RWPE2 (cell line): ENCODE measurements at regions not wholly inside any gene's neighbourhood (a gene's known extent, or its start where the extent isn't known, plus 50 kb on each side); places are given as distances from the start of the nearest gene placed in this dataset.
"Not testable (repeated sequence)": the region's sequence is repeated elsewhere in the genome, so short reads cannot be mapped to it uniquely, and the experiment has no call there.

ENCODE experiments used
- ATAC-seq: fragments of 200-7000 bp; cut with Tn5 transposase; 3 replicates; pipeline ENCODE4 v1.9.1; 2021; ENCODE audit warnings: low read depth
- DNase-seq: peaks from one replicate; pipeline ENCODE4 v3.0.0-alpha.2; 2020; ENCODE audit warnings: low spot score
- H3K27ac ChIP-seq: fragments of 450-650 bp; 2 replicates; pipeline ENCODE4 v1.5.1; 2017; ENCODE audit warnings: mild to moderate bottlenecking; ENCODE audit not compliant: poor library complexity, severe bottlenecking
- H3K27me3 ChIP-seq: fragments of 250-450 bp; sonication (Bioruptor Pico); 2 replicates; pipeline ENCODE4 v1.5.1; 2021; ENCODE audit warnings: mild to moderate bottlenecking, moderate library complexity; ENCODE audit not compliant: insufficient read depth, poor library complexity, severe bottlenecking
- H3K36me3 ChIP-seq: fragments of 250-450 bp; sonication (Bioruptor Pico); 2 replicates; pipeline ENCODE4 v1.5.1; 2020; ENCODE audit warnings: low read depth, mild to moderate bottlenecking, moderate library complexity
- H3K4me1 ChIP-seq: fragments of 250-450 bp; sonication (Bioruptor Pico); 2 replicates; pipeline ENCODE4 v1.5.1; 2021; ENCODE audit warnings: mild to moderate bottlenecking, moderate library complexity; ENCODE audit not compliant: insufficient read depth, poor library complexity, severe bottlenecking
- H3K4me3 ChIP-seq: fragments of 250-450 bp; sonication (Bioruptor Pico); 2 replicates; pipeline ENCODE4 v1.5.1; 2021; ENCODE audit warnings: mild to moderate bottlenecking, moderate library complexity; ENCODE audit not compliant: severe bottlenecking
- H3K9me3 ChIP-seq: fragments of 250-450 bp; sonication (Bioruptor Pico); 2 replicates; pipeline ENCODE4 v1.5.1; 2021; ENCODE audit warnings: mild to moderate bottlenecking, moderate library complexity; ENCODE audit not compliant: severe bottlenecking
- TF ChIP-seq, protein P1 (sequence below): fragments of 450-650 bp; IDR thresholded peaks from one replicate; pipeline ENCODE4 v1.5.1; 2017; ENCODE audit warnings: mild to moderate bottlenecking, moderate library complexity; ENCODE audit not compliant: poor library complexity, severe bottlenecking

DNA sequence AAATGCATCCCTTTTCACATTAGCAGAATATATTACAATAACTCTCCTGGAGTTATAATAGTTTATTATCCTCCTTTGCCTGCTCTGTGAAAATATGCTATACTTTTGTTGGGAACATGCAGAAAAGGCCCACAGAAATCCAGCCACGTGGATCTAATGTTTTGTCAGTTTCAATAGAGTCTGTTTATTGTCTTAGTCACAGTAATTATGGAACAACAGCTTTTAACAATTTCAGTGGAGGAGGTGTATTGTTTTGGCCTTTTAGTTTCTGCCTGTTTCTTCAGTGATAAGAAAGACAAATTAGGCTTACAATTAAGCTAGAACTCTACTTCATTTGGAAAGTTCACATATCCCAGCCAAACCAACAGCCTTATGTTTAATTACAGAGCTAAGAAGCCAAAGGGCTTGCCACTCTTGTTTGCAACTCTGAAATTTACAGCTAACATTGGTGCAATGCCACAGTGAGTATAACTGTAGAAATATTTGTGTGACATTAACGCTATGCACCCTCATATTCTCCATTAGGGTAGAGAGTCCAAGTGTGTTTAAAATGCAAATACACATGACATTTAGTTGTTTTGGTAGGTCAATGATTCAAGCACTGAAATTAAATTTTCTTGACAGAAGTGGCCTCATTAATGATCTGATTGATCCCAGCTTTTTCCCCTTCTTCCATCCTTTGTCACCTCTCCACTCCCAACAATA, 175.8 kb downstream of the USP46 start:
- H3K27ac ChIP-seq = no peak overlapping the region
- DNase-seq = no peak
- no peaks in the 10 kb centered on the region for H3K9me3 ChIP-seq
- H3K27me3 ChIP-seq = no peaks in the 10 kb centered on the region
- no peaks in the 10 kb centered on the region for H3K4me1 ChIP-seq
- H3K36me3 ChIP-seq = no peaks in the 10 kb centered on the region
- no peak overlapping the region for H3K4me3 ChIP-seq
- ATAC-seq = no peak
- TF ChIP-seq, protein P1, sequence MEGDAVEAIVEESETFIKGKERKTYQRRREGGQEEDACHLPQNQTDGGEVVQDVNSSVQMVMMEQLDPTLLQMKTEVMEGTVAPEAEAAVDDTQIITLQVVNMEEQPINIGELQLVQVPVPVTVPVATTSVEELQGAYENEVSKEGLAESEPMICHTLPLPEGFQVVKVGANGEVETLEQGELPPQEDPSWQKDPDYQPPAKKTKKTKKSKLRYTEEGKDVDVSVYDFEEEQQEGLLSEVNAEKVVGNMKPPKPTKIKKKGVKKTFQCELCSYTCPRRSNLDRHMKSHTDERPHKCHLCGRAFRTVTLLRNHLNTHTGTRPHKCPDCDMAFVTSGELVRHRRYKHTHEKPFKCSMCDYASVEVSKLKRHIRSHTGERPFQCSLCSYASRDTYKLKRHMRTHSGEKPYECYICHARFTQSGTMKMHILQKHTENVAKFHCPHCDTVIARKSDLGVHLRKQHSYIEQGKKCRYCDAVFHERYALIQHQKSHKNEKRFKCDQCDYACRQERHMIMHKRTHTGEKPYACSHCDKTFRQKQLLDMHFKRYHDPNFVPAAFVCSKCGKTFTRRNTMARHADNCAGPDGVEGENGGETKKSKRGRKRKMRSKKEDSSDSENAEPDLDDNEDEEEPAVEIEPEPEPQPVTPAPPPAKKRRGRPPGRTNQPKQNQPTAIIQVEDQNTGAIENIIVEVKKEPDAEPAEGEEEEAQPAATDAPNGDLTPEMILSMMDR = no peak

DNA sequence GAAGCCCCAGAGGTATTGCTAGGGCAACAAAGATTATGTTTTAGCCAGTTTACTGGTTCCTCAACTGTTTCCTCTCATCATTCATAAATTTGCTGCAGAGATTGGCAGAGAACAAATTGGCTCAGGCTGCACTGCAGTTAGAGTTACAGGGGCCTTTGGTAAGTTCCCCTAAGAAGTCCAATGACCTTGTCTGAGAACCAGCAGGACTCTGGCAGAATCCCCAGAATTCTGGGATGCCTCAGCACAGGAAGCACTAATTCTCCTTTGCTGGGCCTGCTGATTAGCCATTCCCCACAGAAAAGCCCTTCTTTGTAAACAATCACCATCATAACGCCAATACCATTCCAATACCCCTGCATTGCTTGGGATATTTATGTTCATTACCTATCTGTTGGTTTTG, 151.3 kb downstream of the USP46 start:
- Histone ChIP-seq H3K4me3 (no peak overlapping the region), H3K27me3 (no peaks in the 10 kb centered on the region), H3K36me3 (no peaks in the 10 kb centered on the region), H3K4me1 (no peaks in the 10 kb centered on the region), H3K27ac (no peak overlapping the region), H3K9me3 (no peaks in the 10 kb centered on the region)
- DNase-seq (no peak), ATAC-seq (no peak)
- TF ChIP-seq, protein P1 = no peak

DNA sequence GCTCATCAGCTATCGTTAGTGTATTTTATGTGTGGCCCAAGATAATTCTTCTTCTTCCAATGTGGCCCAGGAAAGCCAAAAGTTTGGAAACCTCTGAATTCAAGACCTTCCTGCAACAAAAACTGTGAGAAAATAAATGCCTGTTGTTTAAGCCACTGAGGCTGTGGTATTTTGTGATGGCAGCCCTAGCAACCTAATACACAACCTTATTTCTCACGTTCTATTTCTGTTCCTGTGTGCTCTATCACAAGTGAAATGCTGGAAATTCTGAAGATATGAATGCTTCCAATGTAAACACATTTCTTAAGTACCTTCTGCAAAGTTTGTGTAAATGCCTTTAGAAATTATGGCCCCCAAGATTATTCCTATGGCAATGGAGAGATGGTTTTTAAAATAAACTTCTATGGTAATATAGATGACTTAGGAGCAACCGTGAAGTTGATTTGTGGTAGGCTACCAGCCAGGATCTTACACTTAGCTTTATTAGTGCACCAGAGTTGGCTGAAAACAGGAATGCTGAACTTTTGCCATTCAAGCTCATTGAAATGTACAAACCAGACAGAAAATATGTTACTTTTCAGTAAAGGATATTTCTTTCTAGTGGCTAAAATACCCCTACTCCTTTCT, 148.0 kb downstream of the USP46 start:
- no peak for DNase-seq
- Histone ChIP-seq H3K4me3 (no peak overlapping the region), H3K36me3 (no peaks in the 10 kb centered on the region), H3K4me1 (no peaks in the 10 kb centered on the region), H3K27me3 (no peaks in the 10 kb centered on the region), H3K9me3 (no peaks in the 10 kb centered on the region), H3K27ac (no peak overlapping the region)
- TF ChIP-seq, protein P1 = no peak
- no peak for ATAC-seq

DNA sequence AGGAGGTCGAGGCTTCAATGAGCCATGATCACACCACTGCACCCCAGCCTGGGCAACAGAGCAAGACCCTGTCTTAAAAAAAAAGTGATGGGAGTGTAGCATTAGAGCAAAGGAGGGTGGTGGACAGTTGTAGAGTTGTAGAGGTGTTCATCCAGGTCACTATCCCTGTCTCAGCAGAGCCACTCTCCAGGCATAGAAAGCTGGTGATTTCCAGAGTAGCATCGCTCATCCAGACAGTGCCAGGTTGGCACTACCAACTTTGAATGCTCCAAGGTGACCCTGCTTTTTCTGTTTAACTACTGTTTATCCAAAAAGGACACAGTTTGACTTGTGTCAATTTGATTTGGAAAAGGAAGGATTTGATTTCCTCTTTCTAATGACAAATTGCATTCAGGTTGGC, 147.3 kb downstream of the USP46 start:
- no peaks in the 10 kb centered on the region for H3K9me3 ChIP-seq
- H3K4me1 ChIP-seq = no peaks in the 10 kb centered on the region
- ATAC-seq = no peak
- no peak overlapping the region for H3K4me3 ChIP-seq
- TF ChIP-seq, protein P1 = no peak
- DNase-seq = no peak
- H3K27ac ChIP-seq = no peak overlapping the region
- H3K36me3 ChIP-seq = no peaks in the 10 kb centered on the region
- H3K27me3 ChIP-seq = no peaks in the 10 kb centered on the region

DNA sequence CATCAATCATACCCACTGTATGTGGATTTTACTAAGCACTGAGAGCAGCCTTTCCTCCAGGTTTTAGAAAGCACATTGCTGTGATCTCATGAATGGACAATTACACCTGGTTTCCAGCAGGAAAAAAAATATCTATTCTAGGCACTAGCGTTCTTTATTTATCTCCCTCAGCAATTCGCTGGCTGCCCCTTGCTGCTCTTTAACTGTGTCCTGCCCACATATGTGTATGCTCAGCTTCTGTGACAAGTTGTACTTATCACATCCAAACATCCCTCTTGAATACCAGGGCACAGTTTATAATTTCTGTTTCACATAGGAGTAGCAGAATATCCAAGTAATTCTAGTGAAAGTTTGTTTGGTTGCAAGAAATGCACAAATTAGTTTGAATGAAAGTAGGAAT, 146.8 kb downstream of the USP46 start:
- H3K27me3 ChIP-seq = no peaks in the 10 kb centered on the region
- no peaks in the 10 kb centered on the region for H3K9me3 ChIP-seq
- no peaks in the 10 kb centered on the region for H3K4me1 ChIP-seq
- TF ChIP-seq, protein P1 = no peak
- H3K27ac ChIP-seq = no peak overlapping the region
- DNase-seq (no peak), ATAC-seq (no peak)
- H3K36me3 ChIP-seq = no peaks in the 10 kb centered on the region
- no peak overlapping the region for H3K4me3 ChIP-seq

DNA sequence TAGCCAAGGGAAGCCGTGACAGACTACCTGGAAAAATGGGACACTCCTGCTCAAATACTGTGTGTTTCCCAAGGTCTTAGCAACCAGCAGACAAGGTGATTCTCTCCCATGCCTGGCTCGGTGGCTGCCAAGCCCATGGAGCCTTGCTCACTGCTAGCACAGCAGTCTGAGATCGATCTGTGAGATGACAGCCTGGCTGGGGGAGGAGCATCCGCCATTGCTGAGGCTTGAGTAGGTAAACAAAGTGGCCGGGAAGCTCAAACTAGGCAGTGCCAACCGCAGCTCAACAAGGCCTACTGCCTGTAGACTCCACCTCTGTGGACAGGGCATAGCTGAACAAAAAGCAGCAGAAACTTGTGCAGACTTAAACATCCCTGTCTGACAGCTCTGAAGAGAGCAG, 137.0 kb downstream of the USP46 start:
- not testable (repeated sequence) for H3K27me3 ChIP-seq, H3K27ac ChIP-seq, DNase-seq, H3K36me3 ChIP-seq, H3K4me1 ChIP-seq, ATAC-seq, H3K9me3 ChIP-seq, H3K4me3 ChIP-seq
